ENCODE measurements at regions not wholly inside any gene's neighbourhood (a gene's known extent, or its start where the extent isn't known, plus 50 kb on each side); places are given as distances from the start of the nearest gene placed in this dataset.

GRCh38 chr2:146950911-146951310 is 893.9 kb upstream of the ACVR2A start:
- TF ChIP-seq CTCF (IDR thresholded peaks at IDR 0.05): no peak
- TF ChIP-seq POLR2A (IDR thresholded peaks at IDR 0.05): no peak

All from Peyer's patch (tissue), 4 donors.